ACC112 (cell line): ENCODE measurements at regions not wholly inside any gene's neighbourhood (a gene's known extent, or its start where the extent isn't known, plus 50 kb on each side); places are given as distances from the start of the nearest gene placed in this dataset.

Source experiments
- H2AFZ ChIP-seq: fragments of 200-600 bp; sonication (generic); one replicate; pipeline ENCODE4 v1.6.0; 2017; ENCODE audit warnings: antibody characterized with exemption, low read length; ENCODE audit not compliant: unreplicated experiment
- H3K27ac ChIP-seq: fragments of 200-600 bp; sonication (generic); 2 replicates; pipeline ENCODE4 v1.5.1; 2014; ENCODE audit warnings: low read depth, mild to moderate bottlenecking, antibody characterized with exemption, low read length, moderate library complexity
- H3K27me3 ChIP-seq: fragments of 200-600 bp; sonication (generic); 2 replicates; pipeline ENCODE4 v1.6.1; 2014; ENCODE audit warnings: mild to moderate bottlenecking, antibody characterized with exemption, low read length, moderate library complexity, mixed read lengths; ENCODE audit not compliant: insufficient read depth
- H3K36me3 ChIP-seq: fragments of 200-600 bp; sonication (generic); 2 replicates; pipeline ENCODE4 v1.6.1; 2016; ENCODE audit warnings: mild to moderate bottlenecking, antibody characterized with exemption, low read length, moderate library complexity, mixed read lengths; ENCODE audit not compliant: insufficient read depth
- H3K4me1 ChIP-seq: fragments of 200-600 bp; sonication (generic); one replicate; pipeline ENCODE4 v1.6.1; 2016; ENCODE audit warnings: low read length, mixed read lengths; ENCODE audit not compliant: insufficient read depth, unreplicated experiment, control insufficient read depth
- H3K4me3 ChIP-seq: fragments of 200-600 bp; sonication (generic); 2 replicates; pipeline ENCODE4 v1.5.1; 2014; ENCODE audit warnings: mild to moderate bottlenecking, low read depth, low read length
- H3K79me2 ChIP-seq: fragments of 200-600 bp; sonication (generic); one replicate; pipeline ENCODE4 v1.6.0; 2016; ENCODE audit warnings: low read length; ENCODE audit not compliant: control insufficient read depth, unreplicated experiment, insufficient read depth

DNA sequence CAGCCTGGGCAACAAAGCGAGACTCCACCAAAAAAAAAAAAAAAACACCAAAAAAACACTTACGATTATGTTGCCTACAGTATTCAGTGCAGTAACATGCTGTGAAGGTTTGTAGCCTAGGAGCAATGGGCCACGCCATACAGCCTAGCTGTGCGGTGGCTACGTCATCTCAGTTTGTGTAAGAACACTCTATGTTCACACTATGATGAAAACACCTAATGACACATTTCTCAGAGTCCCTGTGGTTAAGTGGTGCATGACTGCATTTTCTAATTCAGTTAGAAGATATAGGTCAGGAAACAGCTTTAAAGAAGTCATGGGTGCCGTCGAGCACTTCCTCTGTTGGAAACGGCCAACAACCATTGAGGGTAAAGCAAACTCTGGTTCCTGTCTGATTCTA is 75.7 kb upstream of the ANO1 start:
- Histone ChIP-seq H3K27ac (no peak overlapping the region), H3K79me2 (no peaks in the 10 kb centered on the region), H3K4me3 (no peak overlapping the region), H3K27me3 (peaks cover 34% of the 10 kb centered on the region), H3K4me1 (peaks cover 6% of the 10 kb centered on the region), H3K36me3 (no peaks in the 10 kb centered on the region), H2AFZ (no peak overlapping the region)

- Histone ChIP-seq H3K4me1 (peaks cover 6% of the 10 kb centered on the region), H2AFZ (no peak overlapping the region), H3K79me2 (no peaks in the 10 kb centered on the region), H3K36me3 (no peaks in the 10 kb centered on the region), H3K27me3 (peaks cover 15% of the 10 kb centered on the region; the same call in 1 of the 2 replicates), H3K27ac (no peak overlapping the region), H3K4me3 (no peak overlapping the region)
Observed at GRCh38 chr11:70005107-70005818, 72.9 kb upstream of the ANO1 start.

DNA sequence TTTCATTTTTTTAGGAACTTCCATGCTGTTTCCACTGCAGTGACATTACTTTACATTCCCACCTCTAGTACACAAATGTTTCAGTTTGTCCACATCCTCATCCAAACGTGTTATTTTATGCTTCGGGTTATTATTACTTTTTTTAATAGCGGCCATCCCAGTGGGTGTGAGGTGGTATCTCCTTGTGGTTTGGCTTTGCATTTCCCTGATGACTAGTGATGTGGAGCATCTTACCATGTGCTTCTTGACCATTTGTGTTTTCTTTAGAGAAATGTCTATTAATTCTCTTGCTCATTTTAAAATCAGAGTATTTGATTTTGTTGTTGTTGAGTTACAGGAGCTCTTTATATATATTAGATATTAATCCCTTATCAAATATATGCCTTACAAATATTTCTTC is 70.3 kb upstream of the ANO1 start:
- H3K27ac ChIP-seq, result no peak overlapping the region

GRCh38 chr11:70010774-70011173 is 67.3 kb upstream of the ANO1 start:
- H3K27me3 ChIP-seq, result no peaks in the 10 kb centered on the region; the same call in 1 of the 2 replicates
- H3K79me2 ChIP-seq, result no peaks in the 10 kb centered on the region
- H2AFZ ChIP-seq, result no peak overlapping the region
- H3K4me1 ChIP-seq, result peaks cover 1% of the 10 kb centered on the region
- H3K27ac ChIP-seq, result no peak overlapping the region
- no peaks in the 10 kb centered on the region for H3K36me3 ChIP-seq
- H3K4me3 ChIP-seq, result no peak overlapping the region

More for the DNA sequence above, 70.3 kb upstream of the ANO1 start:
- H3K4me1 ChIP-seq, result peaks cover 6% of the 10 kb centered on the region
- peaks cover 5% of the 10 kb centered on the region; the same call in 1 of the 2 replicates for H3K27me3 ChIP-seq
- no peaks in the 10 kb centered on the region for H3K36me3 ChIP-seq
- H2AFZ ChIP-seq, result no peak overlapping the region
- H3K4me3 ChIP-seq, result no peak overlapping the region
- H3K79me2 ChIP-seq, result no peaks in the 10 kb centered on the region

DNA sequence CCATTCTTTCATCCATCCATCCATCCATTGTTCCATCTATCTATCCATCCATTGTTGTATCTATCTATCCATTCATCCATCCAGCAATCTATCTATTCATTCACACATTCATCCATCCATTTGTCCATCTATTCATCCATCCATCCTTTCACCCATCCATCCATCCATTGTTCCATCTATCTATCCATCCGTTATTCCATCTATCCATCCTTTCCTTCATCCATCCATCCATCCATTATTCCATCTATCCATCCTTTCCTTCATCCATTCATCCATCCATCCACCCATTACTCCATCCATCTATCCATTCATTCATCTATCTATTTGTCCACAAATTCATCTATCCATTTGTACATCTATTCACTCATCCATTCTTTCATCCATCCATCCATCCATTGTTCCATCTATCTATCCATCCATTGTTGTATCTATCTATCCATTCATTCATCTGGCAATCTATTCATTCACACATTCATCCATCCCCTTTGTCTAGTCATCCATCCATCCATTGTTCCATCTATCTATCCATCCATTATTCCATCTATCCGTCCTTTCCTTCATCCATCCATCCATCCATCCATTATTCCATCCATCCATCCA is 65.9 kb upstream of the ANO1 start:
- Histone ChIP-seq H2AFZ (no peak overlapping the region), H3K79me2 (no peaks in the 10 kb centered on the region), H3K27ac (no peak overlapping the region), H3K4me1 (peaks cover 4% of the 10 kb centered on the region), H3K27me3 (no peaks in the 10 kb centered on the region; the same call in 1 of the 2 replicates), H3K36me3 (no peaks in the 10 kb centered on the region), H3K4me3 (no peak overlapping the region)

GRCh38 chr11:70014291-70014690 is 63.8 kb upstream of the ANO1 start:
- Histone ChIP-seq H3K4me3 (no peak overlapping the region), H3K27ac (no peak overlapping the region), H3K4me1 (peaks cover 7% of the 10 kb centered on the region), H3K27me3 (no peaks in the 10 kb centered on the region; the same call in 1 of the 2 replicates), H2AFZ (no peak overlapping the region), H3K36me3 (no peaks in the 10 kb centered on the region), H3K79me2 (no peaks in the 10 kb centered on the region)

DNA sequence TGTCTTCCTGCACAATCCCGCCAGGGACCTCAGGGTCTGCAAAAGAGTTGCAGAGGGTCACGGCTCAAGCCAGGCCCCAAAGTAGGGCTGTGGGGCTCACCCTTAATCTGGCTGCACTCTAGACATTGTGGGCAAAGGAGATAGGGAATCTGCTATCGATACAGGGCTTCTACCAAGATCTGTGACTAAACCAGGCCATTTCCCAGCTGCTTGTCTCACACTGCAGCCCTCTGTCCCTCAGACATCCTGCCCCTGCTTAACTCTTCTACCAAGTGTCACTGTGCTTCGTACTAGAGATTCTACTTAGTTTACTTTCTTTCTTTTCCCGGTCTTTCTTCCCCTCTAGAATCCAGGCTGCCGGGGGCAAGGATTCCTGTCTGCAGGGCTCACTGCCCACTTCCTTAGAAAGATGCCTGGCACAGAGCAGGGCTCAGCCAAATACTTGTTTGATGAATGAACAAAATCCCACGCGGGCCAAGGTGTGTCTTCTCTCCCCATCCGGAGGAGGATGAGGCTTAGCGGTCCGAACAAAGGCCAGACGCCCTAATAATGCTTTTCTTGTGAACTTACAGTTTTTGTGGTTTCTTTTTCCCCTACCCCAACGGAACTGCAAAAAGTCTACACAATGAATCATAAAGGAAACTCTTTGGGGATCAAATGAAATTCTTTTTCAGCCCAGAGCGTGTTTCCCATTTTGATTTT is 61.3 kb upstream of the ANO1 start:
- no peaks in the 10 kb centered on the region for H3K27me3 ChIP-seq
- peaks cover 12% of the 10 kb centered on the region for H3K4me1 ChIP-seq
- peak overlapping the region; percentile 51 for H3K4me3 ChIP-seq
- H3K27ac ChIP-seq, result peak overlapping the region; percentile 33
- peak overlapping the region; percentile 40 for H2AFZ ChIP-seq
- H3K79me2 ChIP-seq, result no peaks in the 10 kb centered on the region
- no peaks in the 10 kb centered on the region for H3K36me3 ChIP-seq

- H2AFZ ChIP-seq, result no peak overlapping the region
- no peaks in the 10 kb centered on the region for H3K79me2 ChIP-seq
- H3K27ac ChIP-seq, result no peak overlapping the region
- no peaks in the 10 kb centered on the region for H3K36me3 ChIP-seq
- H3K4me1 ChIP-seq, result peaks cover 12% of the 10 kb centered on the region
- H3K27me3 ChIP-seq, result no peaks in the 10 kb centered on the region
- no peak overlapping the region for H3K4me3 ChIP-seq
Observed at GRCh38 chr11:70018816-70019215, 59.3 kb upstream of the ANO1 start.

DNA sequence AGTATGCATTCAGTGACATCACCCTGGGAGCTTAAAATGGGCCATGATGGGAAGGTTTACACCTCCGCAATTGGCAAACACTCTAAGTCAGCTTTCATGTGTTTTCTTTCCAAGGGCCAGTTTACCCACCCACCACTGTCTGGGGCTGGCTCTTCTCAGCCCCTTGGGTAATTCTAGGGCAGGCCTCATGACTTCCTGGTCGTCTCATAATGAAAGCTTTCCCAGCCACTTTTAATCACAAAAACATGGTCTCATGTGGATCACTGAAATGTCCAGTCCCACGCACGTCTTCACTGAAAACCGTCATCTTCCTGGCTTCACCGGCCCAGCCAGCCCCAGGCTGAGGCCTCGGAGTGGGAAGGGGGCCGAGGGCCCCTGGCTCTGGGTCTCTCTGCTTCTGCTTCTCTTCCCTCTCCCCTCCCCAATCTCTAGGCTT is 58.5 kb upstream of the ANO1 start:
- H3K36me3 ChIP-seq, result no peaks in the 10 kb centered on the region
- no peak overlapping the region for H3K27ac ChIP-seq
- peak overlapping the region; percentile 91 for H2AFZ ChIP-seq
- H3K4me3 ChIP-seq, result no peak overlapping the region
- no peaks in the 10 kb centered on the region for H3K79me2 ChIP-seq
- peaks cover 12% of the 10 kb centered on the region for H3K4me1 ChIP-seq
- H3K27me3 ChIP-seq, result no peaks in the 10 kb centered on the region

DNA sequence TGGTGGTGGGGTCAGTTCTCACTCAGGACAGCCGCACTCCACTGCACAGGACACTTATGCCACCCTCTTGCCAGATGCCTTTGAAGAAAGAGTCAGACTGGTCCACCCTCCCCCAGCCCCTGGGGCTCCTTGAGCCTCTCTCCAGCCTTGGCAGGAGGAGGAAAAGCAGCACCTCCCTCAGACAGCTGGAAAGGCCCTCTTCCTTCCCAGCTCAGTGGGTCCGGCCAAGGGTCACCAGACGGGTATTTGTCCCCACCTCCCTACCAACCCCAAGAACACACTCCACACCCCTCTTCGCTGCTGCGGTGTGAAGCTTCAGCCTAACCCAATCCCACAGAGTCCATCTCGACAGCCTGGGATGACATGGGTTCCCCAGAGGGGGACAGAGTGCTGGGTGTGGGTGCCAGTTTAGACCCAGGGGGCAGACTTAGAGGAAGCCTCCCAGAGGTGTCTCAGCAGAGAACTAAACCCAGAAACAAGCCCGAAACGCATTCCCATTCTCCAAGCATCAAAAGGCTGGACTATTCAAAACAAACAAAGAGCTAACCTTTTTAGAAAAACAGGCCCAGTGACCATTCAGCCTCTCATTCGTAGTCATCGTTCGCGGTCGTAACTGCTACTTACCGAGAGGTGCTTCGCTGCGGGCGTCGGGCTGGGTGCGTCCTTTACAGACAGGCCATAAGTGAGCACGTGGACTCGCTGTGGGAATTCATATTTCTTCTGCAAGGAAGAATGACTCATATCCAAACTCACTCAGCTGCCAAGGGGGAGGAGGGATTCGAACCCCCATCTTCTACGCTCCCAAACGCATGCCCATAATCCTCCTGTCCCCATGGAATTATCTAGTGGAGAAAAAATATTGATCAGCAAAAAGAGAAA is 57.5 kb upstream of the ANO1 start:
- H3K27ac ChIP-seq, result no peak overlapping the region
- no peaks in the 10 kb centered on the region for H3K27me3 ChIP-seq

More for the DNA sequence above, 57.5 kb upstream of the ANO1 start:
- no peaks in the 10 kb centered on the region for H3K79me2 ChIP-seq
- peaks cover 12% of the 10 kb centered on the region for H3K4me1 ChIP-seq
- H3K36me3 ChIP-seq, result no peaks in the 10 kb centered on the region
- no peak overlapping the region for H2AFZ ChIP-seq
- no peak overlapping the region for H3K4me3 ChIP-seq
